HL-60 (cell line): ENCODE measurements at regions not wholly inside any gene's neighbourhood (a gene's known extent, or its start where the extent isn't known, plus 50 kb on each side); places are given as distances from the start of the nearest gene placed in this dataset.

Experiments used
- POLR2AphosphoS5 ChIP-seq: IDR thresholded peaks from 2 replicates; pipeline ENCODE4 v1.6.1; 2012; ENCODE audit warnings: low read depth
- SPI1 ChIP-seq: IDR thresholded peaks from 2 replicates; pipeline ENCODE4 v1.6.1; 2012; ENCODE audit warnings: low read depth, mild to moderate bottlenecking, borderline replicate concordance
- TF ChIP-seq, protein P1 (sequence below): IDR thresholded peaks from one replicate; pipeline ENCODE4 v1.5.1; 2011; ENCODE audit warnings: low read length, control low read depth, inconsistent platforms; ENCODE audit not compliant: insufficient read depth
- TF ChIP-seq, protein P2 (sequence below): IDR thresholded peaks from 2 replicates; pipeline ENCODE4 v1.6.1; 2012; ENCODE audit warnings: low read depth; ENCODE audit not compliant: insufficient replicate concordance

DNA sequence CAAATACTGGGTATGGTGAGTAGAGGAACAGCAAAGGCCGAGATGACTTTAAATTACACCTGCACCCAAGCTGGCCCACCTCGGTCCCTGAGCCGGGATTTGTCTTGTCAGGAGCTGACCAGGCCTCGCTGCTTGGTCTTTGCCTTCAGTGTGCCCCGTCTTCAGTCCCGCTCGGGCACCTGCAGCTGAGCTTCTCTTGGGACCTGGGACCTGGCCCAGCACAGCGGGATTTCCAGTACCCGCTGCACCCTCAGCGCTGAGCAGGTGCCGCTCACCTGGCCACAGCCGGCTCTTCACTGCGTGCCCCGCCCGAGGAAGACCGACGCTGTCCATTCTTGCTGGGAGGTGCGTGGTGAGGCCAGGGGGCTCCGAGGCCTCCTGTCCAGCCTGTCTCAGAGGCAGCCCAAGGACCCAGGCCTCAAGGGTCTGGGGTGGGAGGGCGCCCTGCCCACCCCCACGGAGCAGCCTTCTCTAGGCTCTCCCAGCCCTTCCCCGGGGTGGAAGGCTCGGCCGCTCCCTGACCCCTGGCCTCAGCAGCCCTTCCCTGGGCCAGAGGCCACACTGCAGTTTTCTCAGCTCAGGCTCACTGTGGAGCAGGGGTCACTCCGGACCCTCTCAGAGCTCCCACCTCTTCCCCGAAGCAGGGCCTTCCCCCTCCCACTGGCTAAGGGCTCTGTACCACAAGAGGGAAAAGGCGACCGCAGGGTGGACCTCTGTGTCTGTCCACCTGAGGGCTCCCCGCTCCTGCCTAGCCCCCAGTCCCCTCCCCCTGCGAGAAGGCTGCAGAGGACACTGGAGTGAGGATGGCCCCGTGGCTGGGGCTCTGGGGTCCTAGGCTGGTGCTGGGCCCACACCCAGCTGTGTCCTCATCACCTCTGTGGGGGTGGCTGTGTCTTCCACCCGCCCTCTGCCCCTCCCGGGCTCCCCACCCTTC, 119.3 kb downstream of the RNASET2 start:
- TF ChIP-seq POLR2AphosphoS5 (no peak), SPI1 (no peak)
- TF ChIP-seq, protein P1, sequence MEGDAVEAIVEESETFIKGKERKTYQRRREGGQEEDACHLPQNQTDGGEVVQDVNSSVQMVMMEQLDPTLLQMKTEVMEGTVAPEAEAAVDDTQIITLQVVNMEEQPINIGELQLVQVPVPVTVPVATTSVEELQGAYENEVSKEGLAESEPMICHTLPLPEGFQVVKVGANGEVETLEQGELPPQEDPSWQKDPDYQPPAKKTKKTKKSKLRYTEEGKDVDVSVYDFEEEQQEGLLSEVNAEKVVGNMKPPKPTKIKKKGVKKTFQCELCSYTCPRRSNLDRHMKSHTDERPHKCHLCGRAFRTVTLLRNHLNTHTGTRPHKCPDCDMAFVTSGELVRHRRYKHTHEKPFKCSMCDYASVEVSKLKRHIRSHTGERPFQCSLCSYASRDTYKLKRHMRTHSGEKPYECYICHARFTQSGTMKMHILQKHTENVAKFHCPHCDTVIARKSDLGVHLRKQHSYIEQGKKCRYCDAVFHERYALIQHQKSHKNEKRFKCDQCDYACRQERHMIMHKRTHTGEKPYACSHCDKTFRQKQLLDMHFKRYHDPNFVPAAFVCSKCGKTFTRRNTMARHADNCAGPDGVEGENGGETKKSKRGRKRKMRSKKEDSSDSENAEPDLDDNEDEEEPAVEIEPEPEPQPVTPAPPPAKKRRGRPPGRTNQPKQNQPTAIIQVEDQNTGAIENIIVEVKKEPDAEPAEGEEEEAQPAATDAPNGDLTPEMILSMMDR: no peak
- TF ChIP-seq, protein P2, sequence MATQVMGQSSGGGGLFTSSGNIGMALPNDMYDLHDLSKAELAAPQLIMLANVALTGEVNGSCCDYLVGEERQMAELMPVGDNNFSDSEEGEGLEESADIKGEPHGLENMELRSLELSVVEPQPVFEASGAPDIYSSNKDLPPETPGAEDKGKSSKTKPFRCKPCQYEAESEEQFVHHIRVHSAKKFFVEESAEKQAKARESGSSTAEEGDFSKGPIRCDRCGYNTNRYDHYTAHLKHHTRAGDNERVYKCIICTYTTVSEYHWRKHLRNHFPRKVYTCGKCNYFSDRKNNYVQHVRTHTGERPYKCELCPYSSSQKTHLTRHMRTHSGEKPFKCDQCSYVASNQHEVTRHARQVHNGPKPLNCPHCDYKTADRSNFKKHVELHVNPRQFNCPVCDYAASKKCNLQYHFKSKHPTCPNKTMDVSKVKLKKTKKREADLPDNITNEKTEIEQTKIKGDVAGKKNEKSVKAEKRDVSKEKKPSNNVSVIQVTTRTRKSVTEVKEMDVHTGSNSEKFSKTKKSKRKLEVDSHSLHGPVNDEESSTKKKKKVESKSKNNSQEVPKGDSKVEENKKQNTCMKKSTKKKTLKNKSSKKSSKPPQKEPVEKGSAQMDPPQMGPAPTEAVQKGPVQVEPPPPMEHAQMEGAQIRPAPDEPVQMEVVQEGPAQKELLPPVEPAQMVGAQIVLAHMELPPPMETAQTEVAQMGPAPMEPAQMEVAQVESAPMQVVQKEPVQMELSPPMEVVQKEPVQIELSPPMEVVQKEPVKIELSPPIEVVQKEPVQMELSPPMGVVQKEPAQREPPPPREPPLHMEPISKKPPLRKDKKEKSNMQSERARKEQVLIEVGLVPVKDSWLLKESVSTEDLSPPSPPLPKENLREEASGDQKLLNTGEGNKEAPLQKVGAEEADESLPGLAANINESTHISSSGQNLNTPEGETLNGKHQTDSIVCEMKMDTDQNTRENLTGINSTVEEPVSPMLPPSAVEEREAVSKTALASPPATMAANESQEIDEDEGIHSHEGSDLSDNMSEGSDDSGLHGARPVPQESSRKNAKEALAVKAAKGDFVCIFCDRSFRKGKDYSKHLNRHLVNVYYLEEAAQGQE: no peak
